Head of caudate nucleus (tissue), 42 donors: ENCODE measurements at regions not wholly inside any gene's neighbourhood (a gene's known extent, or its start where the extent isn't known, plus 50 kb on each side); places are given as distances from the start of the nearest gene placed in this dataset.

Experiments
- DNase-seq, 42 donors: peaks; one replicate each; pipeline versions ENCODE4 v3.0.0 to v3.0.0-alpha.2; 2020 to 2021; ENCODE audit warnings: mixed read lengths in 7 of 42
- intact Hi-C: fragments of 100-400 bp; cut with DNase I; formaldehyde crosslinking; loops from one replicate; pipeline ENCODE4 v1.15.0; 2022

DNA sequence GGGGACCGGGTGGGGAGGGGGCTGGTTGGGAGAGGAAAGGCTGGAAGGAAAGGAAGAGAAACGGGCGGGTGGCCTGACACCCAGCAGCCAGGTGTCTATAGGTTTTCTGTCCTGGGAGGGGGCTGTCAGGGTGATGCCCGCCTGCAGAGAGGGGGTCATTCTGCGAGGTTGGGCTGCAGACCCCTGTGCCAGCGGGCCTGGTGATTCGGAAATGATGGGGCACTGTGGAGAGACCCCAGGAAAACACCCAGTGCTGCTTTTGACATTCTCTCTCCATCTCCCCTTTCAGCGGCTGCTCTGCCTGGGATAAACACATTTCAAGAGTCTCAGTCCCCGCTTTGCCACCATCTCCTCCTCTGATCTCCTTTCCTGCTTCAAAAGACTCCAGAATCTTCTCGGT, 168.5 kb upstream of the RTL1 start:
- intact Hi-C loops = no loop called here
- DNase-seq = peak in 13 of 42 donors; percentile 1 to 34 (median 6)

- DNase-seq = peak in 8 of 42 donors; percentile 1 to 38 (median 24)
- intact Hi-C loops = no loop called here
Measured at GRCh38 chr14:101072531-101072930, 169.0 kb upstream of the RTL1 start.

- peak in 36 of 42 donors; percentile 11 to 82 (median 46) for DNase-seq
- intact Hi-C loops = no loop called here
Measured at GRCh38 chr14:101072945-101073597, 169.5 kb upstream of the RTL1 start.

- intact Hi-C loops = no loop called here
- peak in 11 of 42 donors; percentile 1 to 35 (median 13) for DNase-seq
Measured at GRCh38 chr14:101073598-101073965, 170.1 kb upstream of the RTL1 start.

- intact Hi-C loops = no loop called here
- DNase-seq = peak in 9 of 42 donors; percentile 1 to 41 (median 22)
Measured at GRCh38 chr14:101074196-101075024, 170.9 kb upstream of the RTL1 start.

DNA sequence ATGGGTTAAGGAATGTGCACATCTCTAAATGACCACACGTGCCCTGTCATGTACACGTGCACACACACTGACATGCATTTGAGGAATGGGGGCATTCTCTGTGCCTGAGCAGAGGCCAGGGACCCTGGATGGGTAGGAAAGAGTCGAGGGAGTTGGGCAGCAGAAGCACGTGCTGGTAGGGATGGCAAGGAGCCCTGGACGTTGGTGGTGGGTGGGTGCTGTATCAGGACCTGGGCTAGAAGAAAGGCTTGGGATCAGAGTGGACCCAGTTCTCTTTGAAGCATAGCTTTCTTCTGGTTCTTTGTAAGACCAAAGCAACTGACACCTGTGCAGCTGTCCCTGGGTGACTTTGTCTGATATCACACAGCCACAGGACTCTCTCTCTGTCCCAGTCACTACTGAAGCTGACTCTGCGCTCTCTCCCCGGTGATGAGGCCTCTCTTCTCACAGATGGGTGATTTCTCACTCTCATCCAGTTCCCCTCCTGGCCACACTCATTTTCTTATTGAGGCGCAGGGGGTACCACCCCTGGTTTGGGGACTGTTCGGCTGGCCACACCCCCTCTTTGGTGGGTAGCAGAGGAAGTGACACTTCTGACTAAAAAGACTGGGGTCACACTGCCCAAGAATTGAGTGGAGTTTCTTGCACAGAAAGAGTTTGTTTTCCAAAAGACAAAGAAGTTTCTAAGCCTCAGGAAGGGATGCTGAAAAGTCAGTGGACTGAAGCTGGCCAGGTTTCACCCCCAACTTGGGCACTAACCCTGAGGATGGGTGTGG, 171.7 kb upstream of the RTL1 start:
- intact Hi-C loops = no loop called here
- peak in 8 of 42 donors; percentile 0 to 33 (median 11) for DNase-seq

- DNase-seq = peak in 7 of 42 donors; percentile 1 to 34 (median 17)
- intact Hi-C loops = no loop called here
Measured at GRCh38 chr14:101075801-101076413, 172.4 kb upstream of the RTL1 start.

DNA sequence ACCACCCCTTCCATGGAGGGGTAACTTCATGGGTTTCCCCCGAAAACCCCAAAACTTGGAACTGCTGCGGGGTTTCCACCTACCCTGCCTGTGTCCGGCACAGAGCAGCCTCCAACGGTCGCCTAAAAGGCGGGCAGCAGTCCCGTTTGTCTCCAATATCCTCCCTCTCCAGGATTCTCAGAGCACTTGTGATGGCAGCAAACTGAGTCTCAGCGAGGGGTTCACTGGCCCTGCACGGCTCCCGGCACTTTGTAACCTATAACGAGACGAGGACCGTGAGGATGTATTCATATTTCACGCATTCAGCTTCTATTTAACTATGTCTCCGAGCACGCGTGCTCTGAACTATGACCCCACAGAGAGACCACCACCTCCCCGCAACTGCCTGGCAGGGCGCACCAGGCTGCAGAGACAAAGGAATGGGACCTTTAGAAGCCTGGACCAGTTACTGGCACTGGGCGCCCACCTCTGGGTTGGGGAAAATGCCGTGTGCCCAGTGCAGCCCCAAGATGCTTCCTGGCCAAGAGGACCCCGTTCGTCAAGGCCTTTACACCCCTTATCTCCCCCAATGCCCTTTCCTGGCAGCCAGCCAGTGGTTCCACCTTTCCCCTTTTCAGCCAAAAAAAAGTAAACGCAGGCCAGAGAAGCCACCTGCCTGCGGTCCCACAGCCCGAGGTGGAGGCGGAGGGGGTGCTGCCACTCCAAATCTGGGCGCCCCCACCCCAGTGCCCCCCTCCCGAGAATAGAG, 173.1 kb upstream of the RTL1 start:
- intact Hi-C loops = no loop called here
- DNase-seq = peak in 4 of 42 donors; percentile 16 to 37 (median 26)

GRCh38 chr14:101077481-101078074, 174.1 kb upstream of the RTL1 start:
- intact Hi-C loops = no loop called here

DNA sequence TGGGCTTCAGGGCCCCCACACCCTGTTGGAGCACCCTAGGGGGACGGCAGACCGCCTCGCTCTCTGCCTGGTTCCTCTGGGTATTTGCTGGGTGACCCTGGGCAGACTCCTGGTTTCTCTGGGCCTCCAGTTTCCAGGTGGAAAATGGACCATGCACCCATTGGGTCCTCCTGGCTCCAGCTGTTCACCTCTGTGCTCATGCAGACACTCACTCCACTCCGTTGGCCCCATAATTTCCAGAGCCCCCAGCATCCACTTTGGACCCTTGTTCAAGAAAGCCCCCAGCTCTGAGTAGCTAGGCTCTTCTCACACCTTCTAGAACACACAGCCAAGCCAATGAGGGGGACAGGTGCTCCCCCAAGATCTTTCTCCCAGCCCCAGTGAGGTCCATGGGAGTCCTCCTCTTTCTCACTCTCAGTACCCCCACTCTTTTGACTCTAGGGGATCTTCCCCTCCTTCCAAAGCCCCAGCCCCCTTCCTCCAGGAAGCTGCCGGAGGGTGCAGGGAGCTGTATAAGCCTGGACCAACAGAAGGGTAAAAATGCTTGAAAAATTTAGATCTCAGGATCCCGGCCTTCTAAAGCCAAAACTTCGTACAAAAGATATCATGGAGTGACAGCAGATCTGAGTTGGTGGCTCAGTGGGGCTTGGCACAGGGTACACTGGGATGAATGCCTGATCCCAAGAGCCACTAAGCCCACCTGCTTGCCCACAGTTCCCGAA, 174.8 kb upstream of the RTL1 start:
- intact Hi-C loops = no loop called here
- peak in 5 of 42 donors; percentile 1 to 35 (median 20) for DNase-seq

More at GRCh38 chr14:101077481-101078074, 174.1 kb upstream of the RTL1 start:
- DNase-seq = peak in 14 of 42 donors; percentile 18 to 62 (median 40)

- DNase-seq = peak in 3 of 42 donors; percentile 5 to 30 (median 10)
- intact Hi-C loops = no loop called here
Measured at GRCh38 chr14:101078892-101079221, 175.3 kb upstream of the RTL1 start.

DNA sequence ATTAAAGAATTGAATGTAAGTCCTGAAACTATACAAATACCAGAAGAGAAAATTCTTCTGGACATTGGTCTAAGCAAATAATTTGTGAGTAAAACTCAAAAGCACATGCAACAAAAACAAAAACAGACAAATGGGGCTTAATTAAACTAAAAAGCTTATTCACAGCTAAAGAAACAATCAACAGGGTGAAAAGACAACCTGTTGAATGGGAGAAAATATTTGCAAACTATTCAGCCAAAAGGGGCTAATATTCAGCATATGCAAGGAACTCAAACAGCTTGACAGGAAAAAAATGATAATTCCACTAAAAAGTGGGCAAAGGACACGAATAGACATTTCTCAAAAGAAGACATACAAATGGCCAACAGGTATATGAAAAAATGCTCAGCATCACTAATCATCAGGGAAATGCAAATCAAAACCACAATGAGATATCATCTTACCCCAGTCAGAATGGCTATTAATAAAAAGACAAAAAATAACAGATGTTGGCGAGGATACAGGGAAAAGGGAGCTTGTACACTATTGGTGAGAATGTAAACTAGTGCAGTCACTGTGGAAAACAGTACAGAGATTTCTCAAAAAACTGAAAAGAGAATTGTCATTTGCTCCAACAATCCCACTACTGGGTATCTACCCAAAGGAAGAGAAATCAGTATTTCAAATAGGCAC, 177.5 kb upstream of the RTL1 start:
- intact Hi-C loops = no loop called here
- DNase-seq = no peak

DNA sequence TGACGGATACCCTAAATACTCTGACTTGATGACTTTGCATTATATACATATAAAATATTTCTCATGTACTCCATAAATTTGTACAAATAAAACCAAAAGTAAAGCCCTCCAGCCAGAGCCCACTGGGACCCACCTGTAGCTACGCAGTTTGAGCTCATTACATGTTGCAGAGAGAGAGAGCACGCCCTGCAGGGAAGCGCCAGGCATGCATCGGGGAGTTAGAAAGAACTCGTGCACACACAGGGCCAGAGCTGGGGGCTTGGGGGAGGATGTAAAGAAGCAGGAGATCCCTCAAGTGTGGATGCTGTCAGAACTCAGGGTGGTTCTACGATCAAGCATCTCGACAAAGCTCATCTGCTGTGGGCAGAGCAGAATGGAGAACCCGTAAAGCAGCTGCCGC, 178.5 kb upstream of the RTL1 start:
- intact Hi-C loops = no loop called here
- peak in 2 of 42 donors; percentile 16 to 27 for DNase-seq

GRCh38 chr14:101082436-101083384, 179.2 kb upstream of the RTL1 start:
- DNase-seq = peak in 2 of 42 donors; percentile 26 to 30

GRCh38 chr14:101083564-101084435, 180.3 kb upstream of the RTL1 start:
- intact Hi-C loops = no loop called here
- peak in 4 of 42 donors; percentile 21 to 39 (median 32) for DNase-seq

More at GRCh38 chr14:101082436-101083384, 179.2 kb upstream of the RTL1 start:
- intact Hi-C loops = no loop called here
